ENCODE measurements at regions not wholly inside any gene's neighbourhood (a gene's known extent, or its start where the extent isn't known, plus 50 kb on each side); places are given as distances from the start of the nearest gene placed in this dataset.

GRCh38 chr3:189119950-189120349 lies 51.8 kb upstream of the TPRG1 start:
- H3K27me3 ChIP-seq (replicated peaks; ENCODE audit: insufficient read depth): no peaks in the 10 kb centered on the region
- intact Hi-C loops (cut with DNase I): no loop called here
- no peak for DNase-seq (ENCODE audit: low spot score)
- H3K36me3 ChIP-seq: no peaks in the 10 kb centered on the region
- H3K27ac ChIP-seq: no peak overlapping the region
- H3K9me3 ChIP-seq: no peaks in the 10 kb centered on the region
- TF ChIP-seq POLR2A (IDR thresholded peaks at IDR 0.05): no peak
- no peak for TF ChIP-seq POLR2AphosphoS5 (IDR thresholded peaks at IDR 0.05)
- TF ChIP-seq, protein P1, sequence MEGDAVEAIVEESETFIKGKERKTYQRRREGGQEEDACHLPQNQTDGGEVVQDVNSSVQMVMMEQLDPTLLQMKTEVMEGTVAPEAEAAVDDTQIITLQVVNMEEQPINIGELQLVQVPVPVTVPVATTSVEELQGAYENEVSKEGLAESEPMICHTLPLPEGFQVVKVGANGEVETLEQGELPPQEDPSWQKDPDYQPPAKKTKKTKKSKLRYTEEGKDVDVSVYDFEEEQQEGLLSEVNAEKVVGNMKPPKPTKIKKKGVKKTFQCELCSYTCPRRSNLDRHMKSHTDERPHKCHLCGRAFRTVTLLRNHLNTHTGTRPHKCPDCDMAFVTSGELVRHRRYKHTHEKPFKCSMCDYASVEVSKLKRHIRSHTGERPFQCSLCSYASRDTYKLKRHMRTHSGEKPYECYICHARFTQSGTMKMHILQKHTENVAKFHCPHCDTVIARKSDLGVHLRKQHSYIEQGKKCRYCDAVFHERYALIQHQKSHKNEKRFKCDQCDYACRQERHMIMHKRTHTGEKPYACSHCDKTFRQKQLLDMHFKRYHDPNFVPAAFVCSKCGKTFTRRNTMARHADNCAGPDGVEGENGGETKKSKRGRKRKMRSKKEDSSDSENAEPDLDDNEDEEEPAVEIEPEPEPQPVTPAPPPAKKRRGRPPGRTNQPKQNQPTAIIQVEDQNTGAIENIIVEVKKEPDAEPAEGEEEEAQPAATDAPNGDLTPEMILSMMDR (IDR thresholded peaks at IDR 0.05): no peak
- no peak overlapping the region for H3K4me3 ChIP-seq
- WGBS: 99% methylated on average over 3 of the region's 3 CpGs
- no peaks in the 10 kb centered on the region for H3K4me1 ChIP-seq (replicated peaks)

DNA sequence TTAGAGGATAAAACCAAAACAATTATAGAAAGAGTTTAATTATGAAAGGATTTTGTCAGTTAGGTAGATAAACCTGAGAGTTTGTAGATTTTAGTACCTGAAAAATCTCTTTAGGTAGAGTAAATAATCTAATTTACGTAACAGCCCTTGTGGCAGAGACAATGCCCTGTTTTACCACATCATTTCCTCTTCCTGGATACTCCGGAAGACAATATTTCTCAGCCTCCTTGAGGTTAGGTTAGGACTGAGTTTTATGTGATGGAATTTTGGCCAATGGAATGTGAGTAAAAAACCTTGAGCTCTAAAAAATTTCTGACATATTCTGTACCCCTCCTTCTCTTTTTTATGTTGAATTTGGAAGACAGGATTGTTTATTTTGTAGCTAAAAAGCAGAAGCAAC lies 50.7 kb upstream of the TPRG1 start:
- H3K4me1 ChIP-seq (replicated peaks): no peaks in the 10 kb centered on the region

More for the DNA sequence above, 50.7 kb upstream of the TPRG1 start:
- TF ChIP-seq POLR2AphosphoS5 (IDR thresholded peaks at IDR 0.05) (no peak), POLR2A (IDR thresholded peaks at IDR 0.05) (no peak)
- TF ChIP-seq, protein P1 (IDR thresholded peaks at IDR 0.05): no peak
- no peak overlapping the region for H3K4me3 ChIP-seq
- H3K27me3 ChIP-seq (replicated peaks; ENCODE audit: insufficient read depth): no peaks in the 10 kb centered on the region
- H3K27ac ChIP-seq: no peak overlapping the region
- WGBS: 81% methylated on average over 2 of the region's 2 CpGs
- no peak for DNase-seq (ENCODE audit: low spot score)
- intact Hi-C loops (cut with DNase I): no loop called here
- H3K36me3 ChIP-seq: no peaks in the 10 kb centered on the region
- no peaks in the 10 kb centered on the region for H3K9me3 ChIP-seq
